ENCODE measurements at regions not wholly inside any gene's neighbourhood (a gene's known extent, or its start where the extent isn't known, plus 50 kb on each side); places are given as distances from the start of the nearest gene placed in this dataset.

DNA sequence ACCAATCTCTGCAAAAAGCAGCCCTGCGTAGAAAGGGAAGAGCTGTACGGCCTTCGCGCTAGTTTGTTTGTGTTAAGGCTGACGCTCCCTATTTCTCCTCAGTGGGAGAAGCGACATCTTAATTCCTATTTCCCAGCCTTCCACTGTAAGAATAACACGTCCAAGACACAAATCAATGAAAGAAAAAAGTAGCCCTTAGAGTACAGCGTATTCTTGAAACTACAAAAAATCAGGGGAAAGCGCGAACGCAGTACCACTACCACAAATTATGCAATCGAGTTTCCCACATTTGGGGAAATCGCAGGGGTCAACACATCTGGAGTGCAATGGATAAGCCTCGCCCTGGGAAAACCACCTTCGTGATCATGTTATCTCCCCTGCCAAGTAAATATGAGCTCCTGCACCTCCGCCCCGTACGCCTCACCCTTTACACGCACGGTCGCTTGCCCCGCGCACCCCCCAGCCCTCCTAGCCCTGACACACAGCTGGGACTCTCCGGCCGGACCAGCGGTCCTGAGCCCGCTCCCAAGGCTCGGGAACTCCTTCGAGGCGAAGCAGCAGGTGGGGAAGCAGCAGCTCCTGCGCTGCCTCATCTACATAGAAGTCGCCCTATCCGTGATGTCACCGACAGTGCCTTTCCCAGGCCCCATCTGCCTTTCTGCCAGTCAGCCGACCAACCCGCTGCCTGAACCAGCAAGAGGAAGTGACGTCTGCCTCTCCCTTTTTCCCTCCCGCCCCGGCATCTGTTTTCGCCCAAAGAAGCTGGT is 94.7 kb downstream of the PPIAL4G start (continued):
- TF ChIP-seq ZNF589 (CRISPR knock-in tag; IDR thresholded peaks at IDR 0.05; ENCODE audit: low read depth) (0 out of 2 replicates have a peak, but pooled peaks have one; percentile 4), MECOM (CRISPR knock-in tag; IDR thresholded peaks at IDR 0.05) (no peak), BCOR (IDR thresholded peaks at IDR 0.05) (peak; percentile 71), GTF2F1 (IDR thresholded peaks at IDR 0.05; ENCODE audit: low read depth, low read length) (peak; percentile 94), MTA2 (IDR thresholded peaks at IDR 0.05; ENCODE audit: low read depth) (peak; percentile 57; the same call in 1 of the 2 replicates), PHB2 (IDR thresholded peaks at IDR 0.05; ENCODE audit: low read depth) (no peak), SIN3B (IDR thresholded peaks at IDR 0.05; ENCODE audit: low read depth) (no peak), ZSCAN29 (IDR thresholded peaks at IDR 0.05) (peak; percentile 57; the same call in 1 of the 2 replicates), NRF1 (conservative IDR thresholded peaks at IDR 0.05 in 1 of 2, IDR thresholded peaks at IDR 0.05 in 1 of 2) (peak; percentile 73 to 77), NFIC (IDR thresholded peaks at IDR 0.05) (peak; percentile 79), ZNF668 (CRISPR knock-in tag; IDR thresholded peaks at IDR 0.05) (no peak), CBFA2T2 (conservative IDR thresholded peaks at IDR 0.05) (peak; percentile 66), ZNF41 (CRISPR knock-in tag; conservative IDR thresholded peaks at IDR 0.05) (peak; percentile 60; the same call in 1 of the 2 replicates)
- TF ChIP-seq, protein P1, sequence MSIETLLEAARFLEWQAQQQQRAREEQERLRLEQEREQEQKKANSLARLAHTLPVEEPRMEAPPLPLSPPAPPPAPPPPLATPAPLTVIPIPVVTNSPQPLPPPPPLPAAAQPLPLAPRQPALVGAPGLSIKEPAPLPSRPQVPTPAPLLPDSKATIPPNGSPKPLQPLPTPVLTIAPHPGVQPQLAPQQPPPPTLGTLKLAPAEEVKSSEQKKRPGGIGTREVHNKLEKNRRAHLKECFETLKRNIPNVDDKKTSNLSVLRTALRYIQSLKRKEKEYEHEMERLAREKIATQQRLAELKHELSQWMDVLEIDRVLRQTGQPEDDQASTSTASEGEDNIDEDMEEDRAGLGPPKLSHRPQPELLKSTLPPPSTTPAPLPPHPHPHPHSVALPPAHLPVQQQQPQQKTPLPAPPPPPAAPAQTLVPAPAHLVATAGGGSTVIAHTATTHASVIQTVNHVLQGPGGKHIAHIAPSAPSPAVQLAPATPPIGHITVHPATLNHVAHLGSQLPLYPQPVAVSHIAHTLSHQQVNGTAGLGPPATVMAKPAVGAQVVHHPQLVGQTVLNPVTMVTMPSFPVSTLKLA (conservative IDR thresholded peaks at IDR 0.05), result peak in 1 of 2 experiments; percentile 63; a peak in 2 of 4 replicates
- TF ChIP-seq, protein P2, sequence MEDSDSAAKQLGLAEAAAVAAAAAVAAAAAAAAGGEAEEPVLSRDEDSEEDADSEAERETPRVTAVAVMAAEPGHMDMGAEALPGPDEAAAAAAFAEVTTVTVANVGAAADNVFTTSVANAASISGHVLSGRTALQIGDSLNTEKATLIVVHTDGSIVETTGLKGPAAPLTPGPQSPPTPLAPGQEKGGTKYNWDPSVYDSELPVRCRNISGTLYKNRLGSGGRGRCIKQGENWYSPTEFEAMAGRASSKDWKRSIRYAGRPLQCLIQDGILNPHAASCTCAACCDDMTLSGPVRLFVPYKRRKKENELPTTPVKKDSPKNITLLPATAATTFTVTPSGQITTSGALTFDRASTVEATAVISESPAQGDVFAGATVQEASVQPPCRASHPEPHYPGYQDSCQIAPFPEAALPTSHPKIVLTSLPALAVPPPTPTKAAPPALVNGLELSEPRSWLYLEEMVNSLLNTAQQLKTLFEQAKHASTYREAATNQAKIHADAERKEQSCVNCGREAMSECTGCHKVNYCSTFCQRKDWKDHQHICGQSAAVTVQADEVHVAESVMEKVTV (CRISPR knock-in tag; IDR thresholded peaks at IDR 0.05), result 0 out of 2 replicates have a peak, but pooled peaks have one; percentile 20
- TF ChIP-seq, protein P3, sequence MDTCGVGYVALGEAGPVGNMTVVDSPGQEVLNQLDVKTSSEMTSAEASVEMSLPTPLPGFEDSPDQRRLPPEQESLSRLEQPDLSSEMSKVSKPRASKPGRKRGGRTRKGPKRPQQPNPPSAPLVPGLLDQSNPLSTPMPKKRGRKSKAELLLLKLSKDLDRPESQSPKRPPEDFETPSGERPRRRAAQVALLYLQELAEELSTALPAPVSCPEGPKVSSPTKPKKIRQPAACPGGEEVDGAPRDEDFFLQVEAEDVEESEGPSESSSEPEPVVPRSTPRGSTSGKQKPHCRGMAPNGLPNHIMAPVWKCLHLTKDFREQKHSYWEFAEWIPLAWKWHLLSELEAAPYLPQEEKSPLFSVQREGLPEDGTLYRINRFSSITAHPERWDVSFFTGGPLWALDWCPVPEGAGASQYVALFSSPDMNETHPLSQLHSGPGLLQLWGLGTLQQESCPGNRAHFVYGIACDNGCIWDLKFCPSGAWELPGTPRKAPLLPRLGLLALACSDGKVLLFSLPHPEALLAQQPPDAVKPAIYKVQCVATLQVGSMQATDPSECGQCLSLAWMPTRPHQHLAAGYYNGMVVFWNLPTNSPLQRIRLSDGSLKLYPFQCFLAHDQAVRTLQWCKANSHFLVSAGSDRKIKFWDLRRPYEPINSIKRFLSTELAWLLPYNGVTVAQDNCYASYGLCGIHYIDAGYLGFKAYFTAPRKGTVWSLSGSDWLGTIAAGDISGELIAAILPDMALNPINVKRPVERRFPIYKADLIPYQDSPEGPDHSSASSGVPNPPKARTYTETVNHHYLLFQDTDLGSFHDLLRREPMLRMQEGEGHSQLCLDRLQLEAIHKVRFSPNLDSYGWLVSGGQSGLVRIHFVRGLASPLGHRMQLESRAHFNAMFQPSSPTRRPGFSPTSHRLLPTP (IDR thresholded peaks at IDR 0.05; ENCODE audit: borderline replicate concordance, extremely low read depth, insufficient read length), result no peak
- TF ChIP-seq, protein P4, sequence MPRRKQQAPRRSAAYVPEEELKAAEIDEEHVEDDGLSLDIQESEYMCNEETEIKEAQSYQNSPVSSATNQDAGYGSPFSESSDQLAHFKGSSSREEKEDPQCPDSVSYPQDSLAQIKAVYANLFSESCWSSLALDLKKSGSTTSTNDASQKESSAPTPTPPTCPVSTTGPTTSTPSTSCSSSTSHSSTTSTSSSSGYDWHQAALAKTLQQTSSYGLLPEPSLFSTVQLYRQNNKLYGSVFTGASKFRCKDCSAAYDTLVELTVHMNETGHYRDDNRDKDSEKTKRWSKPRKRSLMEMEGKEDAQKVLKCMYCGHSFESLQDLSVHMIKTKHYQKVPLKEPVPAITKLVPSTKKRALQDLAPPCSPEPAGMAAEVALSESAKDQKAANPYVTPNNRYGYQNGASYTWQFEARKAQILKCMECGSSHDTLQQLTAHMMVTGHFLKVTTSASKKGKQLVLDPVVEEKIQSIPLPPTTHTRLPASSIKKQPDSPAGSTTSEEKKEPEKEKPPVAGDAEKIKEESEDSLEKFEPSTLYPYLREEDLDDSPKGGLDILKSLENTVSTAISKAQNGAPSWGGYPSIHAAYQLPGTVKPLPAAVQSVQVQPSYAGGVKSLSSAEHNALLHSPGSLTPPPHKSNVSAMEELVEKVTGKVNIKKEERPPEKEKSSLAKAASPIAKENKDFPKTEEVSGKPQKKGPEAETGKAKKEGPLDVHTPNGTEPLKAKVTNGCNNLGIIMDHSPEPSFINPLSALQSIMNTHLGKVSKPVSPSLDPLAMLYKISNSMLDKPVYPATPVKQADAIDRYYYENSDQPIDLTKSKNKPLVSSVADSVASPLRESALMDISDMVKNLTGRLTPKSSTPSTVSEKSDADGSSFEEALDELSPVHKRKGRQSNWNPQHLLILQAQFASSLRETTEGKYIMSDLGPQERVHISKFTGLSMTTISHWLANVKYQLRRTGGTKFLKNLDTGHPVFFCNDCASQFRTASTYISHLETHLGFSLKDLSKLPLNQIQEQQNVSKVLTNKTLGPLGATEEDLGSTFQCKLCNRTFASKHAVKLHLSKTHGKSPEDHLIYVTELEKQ (CRISPR knock-in tag; IDR thresholded peaks at IDR 0.05), result no peak
- TF ChIP-seq, protein P5, sequence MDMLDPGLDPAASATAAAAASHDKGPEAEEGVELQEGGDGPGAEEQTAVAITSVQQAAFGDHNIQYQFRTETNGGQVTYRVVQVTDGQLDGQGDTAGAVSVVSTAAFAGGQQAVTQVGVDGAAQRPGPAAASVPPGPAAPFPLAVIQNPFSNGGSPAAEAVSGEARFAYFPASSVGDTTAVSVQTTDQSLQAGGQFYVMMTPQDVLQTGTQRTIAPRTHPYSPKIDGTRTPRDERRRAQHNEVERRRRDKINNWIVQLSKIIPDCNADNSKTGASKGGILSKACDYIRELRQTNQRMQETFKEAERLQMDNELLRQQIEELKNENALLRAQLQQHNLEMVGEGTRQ (CRISPR knock-in tag; IDR thresholded peaks at IDR 0.05), result no peak

Measured in K562 (cell line).